ENCODE measurements at regions not wholly inside any gene's neighbourhood (a gene's known extent, or its start where the extent isn't known, plus 50 kb on each side); places are given as distances from the start of the nearest gene placed in this dataset.

- Histone ChIP-seq H3K27me3 (ENCODE audit: control insufficient read depth, insufficient read depth, low read length, poor library complexity, severe bottlenecking) (no peaks in the 10 kb centered on the region), H3K36me3 (ENCODE audit: control insufficient read depth, insufficient read depth, low read length) (no peaks in the 10 kb centered on the region), H3K4me3 (ENCODE audit: insufficient read depth, low read depth, low read length) (no peak overlapping the region), H3K27ac (ENCODE audit: insufficient read depth, low read depth, low read length, poor library complexity, severe bottlenecking) (no peak overlapping the region), H3K4me1 (ENCODE audit: control insufficient read depth, insufficient read depth, low read length) (no peaks in the 10 kb centered on the region), H3K9me3 (ENCODE audit: control insufficient read depth, low read length) (no peaks in the 10 kb centered on the region)
- WGBS, 2 experiments = 98 to 100% methylated on average over 1 to 2 of the region's 2 CpGs
These were observed 88.0 kb upstream of the NFIB start for GRCh38 chr9:14401911-14402310.

DNA sequence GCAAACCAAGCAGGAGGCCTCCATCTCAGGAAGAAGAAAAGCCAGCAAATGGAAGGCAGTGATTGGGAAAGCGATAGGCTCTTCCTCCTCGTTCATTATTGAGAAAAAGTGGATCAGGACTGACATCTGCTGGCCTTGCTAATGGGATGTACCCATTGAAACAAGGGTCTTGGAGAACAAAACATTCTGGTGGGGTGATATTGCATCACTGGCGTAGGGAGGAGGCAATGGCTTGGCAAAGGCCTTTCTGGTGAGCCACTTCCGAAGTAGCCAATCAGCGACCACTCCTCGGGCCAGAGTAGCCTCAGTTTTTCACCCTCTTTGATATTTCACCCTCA, 86.7 kb upstream of the NFIB start:
- no peaks in the 10 kb centered on the region for H3K9me3 ChIP-seq (ENCODE audit: control insufficient read depth, low read length)
- no peak overlapping the region for H3K27ac ChIP-seq (ENCODE audit: insufficient read depth, low read depth, low read length, poor library complexity, severe bottlenecking)
- no peaks in the 10 kb centered on the region for H3K27me3 ChIP-seq (ENCODE audit: control insufficient read depth, insufficient read depth, low read length, poor library complexity, severe bottlenecking)
- no peak overlapping the region for H3K4me3 ChIP-seq (ENCODE audit: insufficient read depth, low read depth, low read length)
- WGBS, 2 experiments = 55 to 72% methylated on average over 6 of the region's 6 CpGs
- H3K4me1 ChIP-seq (ENCODE audit: control insufficient read depth, insufficient read depth, low read length) = no peaks in the 10 kb centered on the region
- H3K36me3 ChIP-seq (ENCODE audit: control insufficient read depth, insufficient read depth, low read length) = no peaks in the 10 kb centered on the region

DNA sequence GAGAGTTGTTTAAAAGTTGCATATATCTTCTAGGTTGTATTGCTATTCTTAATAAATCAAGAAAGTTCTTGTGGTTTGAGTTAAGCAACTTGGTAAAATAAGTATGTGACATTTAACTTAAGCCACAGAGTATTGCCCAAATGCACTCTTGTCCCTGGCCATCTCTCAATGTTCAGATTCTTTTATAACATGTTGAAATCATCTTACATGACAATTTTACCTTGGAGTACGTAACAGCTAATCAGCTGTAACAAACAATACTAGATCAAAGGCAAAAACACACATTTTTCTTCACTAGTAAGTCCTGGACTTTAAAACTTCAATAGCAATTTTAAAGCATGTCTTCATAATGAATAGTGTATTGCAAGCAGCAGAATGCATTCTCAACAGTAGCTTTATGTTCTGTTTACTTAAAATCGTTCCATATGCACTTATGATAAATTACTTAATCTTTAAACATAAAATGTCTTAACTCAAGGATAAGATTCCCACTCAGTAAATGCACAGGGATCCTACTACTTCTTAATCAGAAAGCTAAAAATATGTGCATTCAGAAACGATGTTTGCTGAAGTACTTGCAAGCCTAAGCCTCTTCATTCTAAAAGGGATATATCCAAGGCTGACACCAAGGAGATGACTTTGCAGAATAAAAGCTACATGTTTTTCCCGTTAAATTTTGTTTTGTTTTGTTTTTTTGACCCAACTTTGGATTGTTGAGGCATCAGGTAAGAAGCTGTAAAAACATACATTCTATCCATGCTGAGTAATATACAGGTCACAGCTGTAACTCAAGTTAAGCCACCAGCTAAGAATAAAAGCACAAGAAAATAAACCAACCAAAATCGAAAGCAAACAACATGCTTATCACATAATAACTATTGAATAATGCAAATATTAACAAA, 86.1 kb upstream of the NFIB start:
- no peak overlapping the region for H3K27ac ChIP-seq (ENCODE audit: insufficient read depth, low read depth, low read length, poor library complexity, severe bottlenecking)
- no peaks in the 10 kb centered on the region for H3K9me3 ChIP-seq (ENCODE audit: control insufficient read depth, low read length)
- no peaks in the 10 kb centered on the region for H3K4me1 ChIP-seq (ENCODE audit: control insufficient read depth, insufficient read depth, low read length)
- H3K27me3 ChIP-seq (ENCODE audit: control insufficient read depth, insufficient read depth, low read length, poor library complexity, severe bottlenecking) = no peaks in the 10 kb centered on the region
- WGBS, 2 experiments = 58 to 76% methylated on average over 3 to 5 of the region's 5 CpGs
- H3K36me3 ChIP-seq (ENCODE audit: control insufficient read depth, insufficient read depth, low read length) = no peaks in the 10 kb centered on the region
- H3K4me3 ChIP-seq (ENCODE audit: insufficient read depth, low read depth, low read length) = no peak overlapping the region

- 94 to 95% methylated on average over 8 of the region's 8 CpGs for WGBS, 2 experiments
- H3K9me3 ChIP-seq (ENCODE audit: control insufficient read depth, low read length) = no peaks in the 10 kb centered on the region
- no peaks in the 10 kb centered on the region for H3K27me3 ChIP-seq (ENCODE audit: control insufficient read depth, insufficient read depth, low read length, poor library complexity, severe bottlenecking)
- H3K4me3 ChIP-seq (ENCODE audit: insufficient read depth, low read depth, low read length) = no peak overlapping the region
- no peak overlapping the region for H3K27ac ChIP-seq (ENCODE audit: insufficient read depth, low read depth, low read length, poor library complexity, severe bottlenecking)
- no peaks in the 10 kb centered on the region for H3K36me3 ChIP-seq (ENCODE audit: control insufficient read depth, insufficient read depth, low read length)
- H3K4me1 ChIP-seq (ENCODE audit: control insufficient read depth, insufficient read depth, low read length) = no peaks in the 10 kb centered on the region
These were observed 84.5 kb upstream of the NFIB start for GRCh38 chr9:14398473-14398872.

DNA sequence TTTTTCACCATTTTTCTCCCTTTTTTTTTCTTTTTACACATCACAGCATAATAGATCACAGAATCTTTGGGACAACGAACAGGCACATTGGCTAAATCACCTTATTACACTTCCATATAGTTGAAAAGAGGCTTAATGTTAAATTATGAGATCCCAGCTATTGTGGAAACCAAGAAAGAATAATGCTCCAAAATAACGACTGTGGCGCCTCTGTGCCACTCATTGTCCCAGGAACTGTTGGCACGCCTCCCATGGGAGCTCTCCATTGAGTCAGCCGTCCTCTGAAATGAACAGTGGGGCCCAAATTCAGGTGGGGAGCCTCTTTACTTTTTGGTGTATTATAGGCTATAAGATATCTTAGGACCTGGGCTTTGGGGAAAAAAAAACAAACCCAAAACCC, 82.2 kb upstream of the NFIB start:
- Histone ChIP-seq H3K4me1 (ENCODE audit: control insufficient read depth, insufficient read depth, low read length) (no peaks in the 10 kb centered on the region), H3K27ac (ENCODE audit: insufficient read depth, low read depth, low read length, poor library complexity, severe bottlenecking) (no peak overlapping the region), H3K36me3 (ENCODE audit: control insufficient read depth, insufficient read depth, low read length) (no peaks in the 10 kb centered on the region), H3K27me3 (ENCODE audit: control insufficient read depth, insufficient read depth, low read length, poor library complexity, severe bottlenecking) (no peaks in the 10 kb centered on the region), H3K9me3 (ENCODE audit: control insufficient read depth, low read length) (no peaks in the 10 kb centered on the region), H3K4me3 (ENCODE audit: insufficient read depth, low read depth, low read length) (no peak overlapping the region)
- WGBS, 2 experiments = 87 to 91% methylated on average over 4 of the region's 5 CpGs

DNA sequence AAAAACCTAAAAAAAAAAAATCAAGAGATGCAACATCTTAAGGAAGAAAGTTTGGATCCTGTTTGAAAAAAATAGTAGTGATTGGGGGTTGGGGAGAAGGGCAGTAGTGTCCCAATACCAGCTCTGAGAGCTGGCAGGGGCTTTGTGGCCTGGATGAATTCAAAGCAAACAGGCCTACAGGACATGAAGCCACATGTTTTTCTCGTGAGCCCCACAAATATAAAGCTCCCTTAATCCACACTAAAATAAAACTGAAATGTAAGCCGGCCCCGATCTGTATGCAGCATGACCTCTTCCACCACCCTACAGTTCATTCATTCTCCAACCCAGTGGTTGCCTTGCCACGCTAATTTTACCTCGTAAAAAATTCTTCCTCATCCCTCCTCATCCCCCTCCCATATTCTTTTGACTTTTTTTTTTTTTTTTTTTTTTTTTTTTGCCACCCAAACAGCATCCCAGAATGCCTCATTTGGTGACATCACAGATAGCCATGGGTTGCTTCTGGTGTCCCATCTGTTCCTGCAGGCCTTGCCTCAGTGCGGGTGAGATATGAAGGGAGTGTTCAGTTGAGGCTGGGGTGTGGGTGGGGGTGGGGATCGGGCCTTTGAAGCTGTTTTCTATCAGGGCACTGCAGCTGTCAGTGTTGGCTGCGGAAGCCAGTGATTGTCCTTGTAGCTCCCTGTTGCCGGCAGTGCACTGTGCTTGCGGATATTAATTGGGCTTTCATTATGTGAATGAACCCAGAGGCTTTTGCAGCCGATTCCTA, 81.6 kb upstream of the NFIB start:
- Histone ChIP-seq H3K4me1 (ENCODE audit: control insufficient read depth, insufficient read depth, low read length) (no peaks in the 10 kb centered on the region), H3K27me3 (ENCODE audit: control insufficient read depth, insufficient read depth, low read length, poor library complexity, severe bottlenecking) (no peaks in the 10 kb centered on the region), H3K36me3 (ENCODE audit: control insufficient read depth, insufficient read depth, low read length) (no peaks in the 10 kb centered on the region), H3K4me3 (ENCODE audit: insufficient read depth, low read depth, low read length) (no peak overlapping the region), H3K27ac (ENCODE audit: insufficient read depth, low read depth, low read length, poor library complexity, severe bottlenecking) (no peak overlapping the region), H3K9me3 (ENCODE audit: control insufficient read depth, low read length) (no peaks in the 10 kb centered on the region)
- 86 to 87% methylated on average over 10 of the region's 11 CpGs for WGBS, 2 experiments

- WGBS, 2 experiments = 82 to 90% methylated on average over 2 of the region's 2 CpGs
- Histone ChIP-seq H3K4me3 (ENCODE audit: insufficient read depth, low read depth, low read length) (no peak overlapping the region), H3K27me3 (ENCODE audit: control insufficient read depth, insufficient read depth, low read length, poor library complexity, severe bottlenecking) (no peaks in the 10 kb centered on the region), H3K9me3 (ENCODE audit: control insufficient read depth, low read length) (no peaks in the 10 kb centered on the region), H3K36me3 (ENCODE audit: control insufficient read depth, insufficient read depth, low read length) (no peaks in the 10 kb centered on the region), H3K27ac (ENCODE audit: insufficient read depth, low read depth, low read length, poor library complexity, severe bottlenecking) (no peak overlapping the region), H3K4me1 (ENCODE audit: control insufficient read depth, insufficient read depth, low read length) (no peaks in the 10 kb centered on the region)
These were observed 79.5 kb upstream of the NFIB start for GRCh38 chr9:14393418-14393817.

GRCh38 chr9:14391620-14392019, 77.7 kb upstream of the NFIB start:
- H3K4me1 ChIP-seq (ENCODE audit: control insufficient read depth, insufficient read depth, low read length) = no peaks in the 10 kb centered on the region
- H3K27ac ChIP-seq (ENCODE audit: insufficient read depth, low read depth, low read length, poor library complexity, severe bottlenecking) = no peak overlapping the region
- no peaks in the 10 kb centered on the region for H3K9me3 ChIP-seq (ENCODE audit: control insufficient read depth, low read length)
- H3K36me3 ChIP-seq (ENCODE audit: control insufficient read depth, insufficient read depth, low read length) = no peaks in the 10 kb centered on the region
- no peak overlapping the region for H3K4me3 ChIP-seq (ENCODE audit: insufficient read depth, low read depth, low read length)
- WGBS, 2 experiments = 93 to 95% methylated on average over 3 of the region's 3 CpGs
- H3K27me3 ChIP-seq (ENCODE audit: control insufficient read depth, insufficient read depth, low read length, poor library complexity, severe bottlenecking) = no peaks in the 10 kb centered on the region

GRCh38 chr9:14389657-14390056, 75.7 kb upstream of the NFIB start:
- Histone ChIP-seq H3K27me3 (ENCODE audit: control insufficient read depth, insufficient read depth, low read length, poor library complexity, severe bottlenecking) (no peaks in the 10 kb centered on the region), H3K4me1 (ENCODE audit: control insufficient read depth, insufficient read depth, low read length) (no peaks in the 10 kb centered on the region), H3K9me3 (ENCODE audit: control insufficient read depth, low read length) (no peaks in the 10 kb centered on the region), H3K27ac (ENCODE audit: insufficient read depth, low read depth, low read length, poor library complexity, severe bottlenecking) (no peak overlapping the region), H3K4me3 (ENCODE audit: insufficient read depth, low read depth, low read length) (no peak overlapping the region), H3K36me3 (ENCODE audit: control insufficient read depth, insufficient read depth, low read length) (no peaks in the 10 kb centered on the region)
- 88 to 94% methylated on average over 2 of the region's 2 CpGs for WGBS, 2 experiments

GRCh38 chr9:14389146-14389545, 75.2 kb upstream of the NFIB start:
- WGBS, 2 experiments = 100% methylated on average over 1 of the region's 1 CpG; no CpG with 5 or more reads in 1 of the 2 experiments
- Histone ChIP-seq H3K4me3 (ENCODE audit: insufficient read depth, low read depth, low read length) (no peak overlapping the region), H3K4me1 (ENCODE audit: control insufficient read depth, insufficient read depth, low read length) (no peaks in the 10 kb centered on the region), H3K9me3 (ENCODE audit: control insufficient read depth, low read length) (no peaks in the 10 kb centered on the region), H3K36me3 (ENCODE audit: control insufficient read depth, insufficient read depth, low read length) (no peaks in the 10 kb centered on the region), H3K27ac (ENCODE audit: insufficient read depth, low read depth, low read length, poor library complexity, severe bottlenecking) (no peak overlapping the region), H3K27me3 (ENCODE audit: control insufficient read depth, insufficient read depth, low read length, poor library complexity, severe bottlenecking) (no peaks in the 10 kb centered on the region)

All from ectodermal cell (in vitro differentiated cells).